IPS-20b (cell line): ENCODE measurements at regions not wholly inside any gene's neighbourhood (a gene's known extent, or its start where the extent isn't known, plus 50 kb on each side); places are given as distances from the start of the nearest gene placed in this dataset.

Source experiments
- H3K27ac ChIP-seq: one replicate; pipeline ENCODE4 v1.5.1; 2013; ENCODE audit warnings: low read length
- H3K27me3 ChIP-seq: 2 replicates; pipeline ENCODE4 v1.6.1; 2013; ENCODE audit warnings: mild to moderate bottlenecking, low read length, inconsistent platforms; ENCODE audit not compliant: insufficient read depth
- H3K36me3 ChIP-seq: 2 replicates; pipeline ENCODE4 v1.6.1; 2013; ENCODE audit warnings: low read depth, mild to moderate bottlenecking, inconsistent platforms, low read length, moderate library complexity; ENCODE audit not compliant: insufficient read depth
- H3K4me1 ChIP-seq: 2 replicates; pipeline ENCODE4 v1.6.1; 2013; ENCODE audit warnings: mild to moderate bottlenecking, control low read depth, inconsistent platforms, low read length, moderate library complexity; ENCODE audit not compliant: insufficient read depth
- H3K4me3 ChIP-seq: 2 replicates; pipeline ENCODE4 v1.5.1; 2013; ENCODE audit warnings: mild to moderate bottlenecking, low read length, inconsistent platforms
- H3K9ac ChIP-seq: 2 replicates; pipeline ENCODE4 v1.6.1; 2013; ENCODE audit warnings: low read depth, mild to moderate bottlenecking, inconsistent platforms, low read length, moderate library complexity
- H3K9me3 ChIP-seq: 2 replicates; pipeline ENCODE4 v1.6.1; 2013; ENCODE audit warnings: mild to moderate bottlenecking, low read depth, low read length, inconsistent platforms; ENCODE audit not compliant: insufficient read depth

DNA sequence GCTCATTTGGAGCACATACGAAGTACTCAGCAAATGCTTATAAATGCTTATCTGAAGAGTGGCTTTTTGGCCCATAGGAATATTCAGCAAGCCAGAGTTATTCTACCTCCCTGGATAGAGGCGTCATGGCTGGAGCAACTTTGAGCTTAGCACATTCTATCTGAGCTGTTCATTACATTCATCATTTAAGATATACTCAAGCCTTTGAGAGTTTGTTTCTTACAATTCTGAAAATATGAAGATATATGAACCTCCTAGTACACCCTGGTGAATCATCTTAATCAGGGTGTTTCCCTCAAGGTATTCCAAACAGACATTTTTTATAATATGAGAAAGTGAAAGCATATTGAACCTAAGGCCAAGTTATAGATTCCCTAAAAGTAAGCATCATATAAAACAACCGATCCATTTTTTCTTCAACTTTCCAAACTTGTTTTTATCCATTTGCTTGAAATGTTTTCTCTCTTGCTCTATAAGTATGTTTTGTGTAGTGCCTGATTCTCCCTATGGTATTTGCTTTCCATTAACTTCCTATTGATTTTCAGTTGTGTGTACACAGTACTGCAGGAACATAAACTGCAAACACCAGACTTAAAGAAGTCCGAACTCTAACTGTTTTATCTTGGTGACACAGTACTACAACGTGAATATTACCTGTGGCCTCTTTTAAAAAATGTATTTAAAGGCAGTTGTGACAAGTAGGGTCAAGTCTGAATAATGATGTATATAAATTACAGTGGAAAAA is 139.7 kb upstream of the PTPRK start:
- Histone ChIP-seq H3K27ac (no peak overlapping the region), H3K36me3 (no peaks in the 10 kb centered on the region), H3K27me3 (no peaks in the 10 kb centered on the region), H3K4me3 (no peak overlapping the region), H3K4me1 (no peaks in the 10 kb centered on the region), H3K9me3 (no peaks in the 10 kb centered on the region), H3K9ac (no peak overlapping the region)

DNA sequence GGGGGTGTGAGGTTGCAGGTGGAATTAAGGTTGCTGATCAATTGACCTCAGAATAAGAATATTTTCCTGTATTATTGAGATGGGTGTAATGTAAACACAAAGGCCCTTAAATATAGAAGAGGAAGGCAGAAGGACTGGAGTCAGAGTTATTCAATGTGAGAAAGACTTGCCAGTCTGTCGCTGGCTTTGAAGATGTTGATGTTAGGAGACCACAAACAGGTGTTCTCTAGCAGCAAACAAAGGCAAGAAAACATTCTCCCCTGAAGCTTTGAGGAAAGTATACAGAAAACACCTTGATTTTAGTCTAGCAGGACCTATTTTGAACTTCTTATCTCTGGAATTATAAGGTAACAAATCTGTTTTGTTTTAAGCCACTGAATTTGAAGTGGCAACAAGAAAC is 138.9 kb upstream of the PTPRK start:
- no peak overlapping the region for H3K9ac ChIP-seq
- H3K4me1 ChIP-seq: no peaks in the 10 kb centered on the region
- H3K27me3 ChIP-seq: no peaks in the 10 kb centered on the region
- H3K4me3 ChIP-seq: no peak overlapping the region
- no peak overlapping the region for H3K27ac ChIP-seq
- no peaks in the 10 kb centered on the region for H3K36me3 ChIP-seq
- H3K9me3 ChIP-seq: no peaks in the 10 kb centered on the region

DNA sequence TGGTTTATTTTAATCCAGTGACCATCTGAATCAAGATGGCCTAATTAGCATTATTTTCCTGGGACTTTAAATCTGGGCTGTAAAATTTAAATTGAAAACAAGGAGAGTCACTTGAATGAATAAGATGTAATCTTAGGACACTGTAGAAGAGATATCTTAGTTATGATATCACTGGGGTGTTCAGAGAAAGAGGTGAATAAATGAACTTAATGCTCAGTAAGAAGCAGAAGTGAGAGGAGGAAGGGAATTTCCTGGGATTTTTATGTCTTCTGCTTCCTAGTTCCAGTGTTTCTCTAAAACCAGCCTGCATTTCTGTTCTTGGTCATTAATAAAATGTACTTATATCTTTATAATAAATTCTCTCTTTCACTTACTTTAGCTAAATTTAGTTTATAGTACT is 136.8 kb upstream of the PTPRK start:
- Histone ChIP-seq H3K4me3 (no peak overlapping the region), H3K9ac (no peak overlapping the region), H3K36me3 (no peaks in the 10 kb centered on the region), H3K4me1 (no peaks in the 10 kb centered on the region), H3K27me3 (no peaks in the 10 kb centered on the region), H3K27ac (no peak overlapping the region), H3K9me3 (no peaks in the 10 kb centered on the region)

GRCh38 chr6:128655978-128656498 is 135.6 kb upstream of the PTPRK start:
- Histone ChIP-seq H3K36me3 (no peaks in the 10 kb centered on the region), H3K9ac (no peak overlapping the region), H3K27ac (no peak overlapping the region), H3K27me3 (no peaks in the 10 kb centered on the region), H3K9me3 (no peaks in the 10 kb centered on the region), H3K4me1 (no peaks in the 10 kb centered on the region), H3K4me3 (no peak overlapping the region)

GRCh38 chr6:128648022-128648598 is 127.7 kb upstream of the PTPRK start:
- H3K27ac ChIP-seq: no peak overlapping the region
- H3K27me3 ChIP-seq: no peaks in the 10 kb centered on the region
- H3K36me3 ChIP-seq: no peaks in the 10 kb centered on the region
- no peaks in the 10 kb centered on the region for H3K9me3 ChIP-seq
- no peaks in the 10 kb centered on the region for H3K4me1 ChIP-seq
- H3K4me3 ChIP-seq: no peak overlapping the region
- H3K9ac ChIP-seq: no peak overlapping the region

DNA sequence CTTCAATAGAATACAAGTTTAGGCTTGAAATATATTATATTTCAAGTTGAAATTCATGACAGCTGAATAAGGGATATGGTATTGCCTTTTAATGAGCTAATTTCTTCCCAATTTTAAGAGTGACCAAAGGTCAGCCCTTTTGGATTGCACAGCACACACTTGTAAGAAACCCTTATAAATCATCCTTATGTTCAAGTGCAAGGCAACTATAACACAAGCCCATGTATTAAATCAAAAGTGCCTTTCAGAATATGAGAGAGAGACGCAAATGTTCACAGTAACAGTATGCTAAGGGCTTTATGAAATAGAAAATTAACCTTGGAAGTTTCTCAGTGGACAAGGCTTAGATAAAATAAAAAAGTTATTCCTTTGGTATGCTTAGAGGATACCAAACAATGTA is 121.7 kb upstream of the PTPRK start:
- no peaks in the 10 kb centered on the region for H3K36me3 ChIP-seq
- no peak overlapping the region for H3K4me3 ChIP-seq
- H3K9ac ChIP-seq: no peak overlapping the region
- H3K4me1 ChIP-seq: no peaks in the 10 kb centered on the region
- no peaks in the 10 kb centered on the region for H3K27me3 ChIP-seq
- H3K27ac ChIP-seq: no peak overlapping the region
- H3K9me3 ChIP-seq: no peaks in the 10 kb centered on the region

- Histone ChIP-seq H3K27ac (no peak overlapping the region), H3K9ac (no peak overlapping the region), H3K4me1 (no peaks in the 10 kb centered on the region), H3K36me3 (no peaks in the 10 kb centered on the region), H3K9me3 (no peaks in the 10 kb centered on the region), H3K27me3 (no peaks in the 10 kb centered on the region), H3K4me3 (no peak overlapping the region)
Observed at GRCh38 chr6:128641703-128642102, 121.3 kb upstream of the PTPRK start.

- H3K27me3 ChIP-seq: no peaks in the 10 kb centered on the region
- H3K9me3 ChIP-seq: no peaks in the 10 kb centered on the region
- no peaks in the 10 kb centered on the region for H3K4me1 ChIP-seq
- no peak overlapping the region for H3K27ac ChIP-seq
- H3K4me3 ChIP-seq: no peak overlapping the region
- H3K9ac ChIP-seq: no peak overlapping the region
- H3K36me3 ChIP-seq: no peaks in the 10 kb centered on the region
Observed at GRCh38 chr6:128638817-128639216, 118.4 kb upstream of the PTPRK start.

- H3K9ac ChIP-seq: no peak overlapping the region
- no peaks in the 10 kb centered on the region for H3K9me3 ChIP-seq
- H3K4me1 ChIP-seq: no peaks in the 10 kb centered on the region
Observed at GRCh38 chr6:128635219-128635618, 114.8 kb upstream of the PTPRK start.

GRCh38 chr6:128632131-128632530 is 111.7 kb upstream of the PTPRK start:
- Histone ChIP-seq H3K9me3 (no peaks in the 10 kb centered on the region), H3K4me3 (no peak overlapping the region), H3K9ac (no peak overlapping the region), H3K4me1 (no peaks in the 10 kb centered on the region), H3K27me3 (no peaks in the 10 kb centered on the region), H3K36me3 (no peaks in the 10 kb centered on the region), H3K27ac (no peak overlapping the region)

More at GRCh38 chr6:128635219-128635618, 114.8 kb upstream of the PTPRK start:
- no peaks in the 10 kb centered on the region for H3K27me3 ChIP-seq
- H3K4me3 ChIP-seq: no peak overlapping the region
- H3K27ac ChIP-seq: no peak overlapping the region
- H3K36me3 ChIP-seq: no peaks in the 10 kb centered on the region

DNA sequence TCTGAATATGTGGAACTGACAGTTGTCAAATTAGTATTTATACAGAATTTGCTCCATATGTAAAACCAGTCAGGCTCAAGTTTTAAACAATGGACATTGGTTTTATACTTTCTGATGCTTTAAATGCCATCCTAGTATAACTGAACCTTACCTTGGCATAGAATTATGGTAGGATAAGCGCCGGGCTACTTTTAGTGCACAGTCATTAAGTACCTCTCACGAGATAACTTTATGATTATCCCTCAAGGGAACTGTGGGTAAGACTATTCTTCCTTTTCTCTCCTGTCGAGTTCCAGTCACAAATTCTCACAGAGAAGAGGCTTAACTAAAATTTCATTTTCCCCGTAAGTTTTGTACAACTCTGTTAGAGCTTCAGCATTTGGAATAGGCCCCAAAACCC is 110.6 kb upstream of the PTPRK start:
- no peaks in the 10 kb centered on the region for H3K36me3 ChIP-seq
- no peak overlapping the region for H3K4me3 ChIP-seq
- H3K27ac ChIP-seq: no peak overlapping the region
- H3K4me1 ChIP-seq: no peaks in the 10 kb centered on the region
- no peaks in the 10 kb centered on the region for H3K27me3 ChIP-seq
- H3K9ac ChIP-seq: no peak overlapping the region
- H3K9me3 ChIP-seq: no peaks in the 10 kb centered on the region

DNA sequence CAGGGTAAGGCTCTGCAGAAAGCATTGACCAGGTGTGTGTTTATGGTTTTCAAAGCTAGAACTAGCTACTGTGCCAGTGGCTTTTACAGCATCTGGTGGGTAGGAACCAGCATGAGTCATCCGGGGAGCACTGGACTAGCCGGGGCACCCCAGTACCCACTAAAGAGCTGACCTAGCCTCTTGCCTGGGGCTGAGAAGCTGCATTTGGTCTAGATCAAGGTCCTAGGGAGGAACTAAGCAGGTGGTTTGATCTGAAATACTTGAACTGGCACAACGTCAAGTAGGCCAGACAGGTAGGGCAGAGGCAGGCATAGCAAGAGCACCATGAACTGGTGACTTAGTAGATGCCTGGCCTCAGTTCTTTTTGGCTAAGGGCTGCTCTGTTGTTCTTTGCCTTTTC is 109.8 kb upstream of the PTPRK start:
- H3K27me3 ChIP-seq: no peaks in the 10 kb centered on the region
- no peak overlapping the region for H3K4me3 ChIP-seq
- H3K36me3 ChIP-seq: no peaks in the 10 kb centered on the region
- H3K27ac ChIP-seq: no peak overlapping the region
- no peak overlapping the region for H3K9ac ChIP-seq
- no peaks in the 10 kb centered on the region for H3K4me1 ChIP-seq
- H3K9me3 ChIP-seq: no peaks in the 10 kb centered on the region
